GM19395 (cell line): ENCODE measurements at regions not wholly inside any gene's neighbourhood (a gene's known extent, or its start where the extent isn't known, plus 50 kb on each side); places are given as distances from the start of the nearest gene placed in this dataset.
"Not testable (repeated sequence)": the region's sequence is repeated elsewhere in the genome, so short reads cannot be mapped to it uniquely, and the experiment has no call there.

Experiments
- ATAC-seq: cut with Tn5 transposase; IDR thresholded peaks from one replicate; pipeline ENCODE4 v1.9.1; 2021; ENCODE audit warnings: mild to moderate bottlenecking, moderate library complexity; ENCODE audit not compliant: unreplicated experiment

- ATAC-seq, result no peak
Observed at GRCh38 chr1:38166461-38166860, 119.9 kb upstream of the POU3F1 start.

- no peak for ATAC-seq
Observed at GRCh38 chr1:38153778-38154470, 107.3 kb upstream of the POU3F1 start.

- ATAC-seq, result no peak
Observed at GRCh38 chr1:38153066-38153777, 106.6 kb upstream of the POU3F1 start.

GRCh38 chr1:38152351-38153065 is 105.9 kb upstream of the POU3F1 start:
- no peak for ATAC-seq

- ATAC-seq, result no peak
Observed at GRCh38 chr1:38151399-38151798, 104.8 kb upstream of the POU3F1 start.

- not testable (repeated sequence) for ATAC-seq
Observed at GRCh38 chr1:38146079-38146478, 99.5 kb upstream of the POU3F1 start.

- ATAC-seq, result no peak
Observed at GRCh38 chr1:38142606-38143005, 96.0 kb upstream of the POU3F1 start.

GRCh38 chr1:38141483-38141882 is 94.9 kb upstream of the POU3F1 start:
- ATAC-seq, result no peak

GRCh38 chr1:38139738-38140487 is 93.3 kb upstream of the POU3F1 start:
- ATAC-seq, result no peak

GRCh38 chr1:38138498-38139233 is 92.1 kb upstream of the POU3F1 start:
- ATAC-seq, result no peak

- ATAC-seq, result no peak
Observed at GRCh38 chr1:38137164-38137563, 90.6 kb upstream of the POU3F1 start.

- ATAC-seq, result no peak
Observed at GRCh38 chr1:38135625-38136414, 89.2 kb upstream of the POU3F1 start.

GRCh38 chr1:38134294-38134755 is 87.7 kb upstream of the POU3F1 start:
- ATAC-seq, result no peak

GRCh38 chr1:38133756-38134155 is 87.2 kb upstream of the POU3F1 start:
- no peak for ATAC-seq

- no peak for ATAC-seq
Observed at GRCh38 chr1:38133304-38133703, 86.7 kb upstream of the POU3F1 start.

GRCh38 chr1:38132681-38133080 is 86.1 kb upstream of the POU3F1 start:
- ATAC-seq, result no peak

GRCh38 chr1:38131024-38131585 is 84.5 kb upstream of the POU3F1 start:
- no peak for ATAC-seq

- ATAC-seq, result no peak
Observed at GRCh38 chr1:38129971-38130370, 83.4 kb upstream of the POU3F1 start.

GRCh38 chr1:38129473-38129872 is 82.9 kb upstream of the POU3F1 start:
- ATAC-seq, result no peak
